AG10803 (cell line): ENCODE measurements at regions not wholly inside any gene's neighbourhood (a gene's known extent, or its start where the extent isn't known, plus 50 kb on each side); places are given as distances from the start of the nearest gene placed in this dataset.
"Not testable (repeated sequence)": the region's sequence is repeated elsewhere in the genome, so short reads cannot be mapped to it uniquely, and the experiment has no call there.

Experiments used
- DNase-seq: peaks from one replicate; pipeline ENCODE4 v3.0.0; 2010; ENCODE audit warnings: low read depth
- H3K4me3 ChIP-seq: 2 replicates; pipeline ENCODE4 v1.5.1; 2011; ENCODE audit warnings: mild to moderate bottlenecking, low read length, control low read depth
- CTCF ChIP-seq: conservative IDR thresholded peaks from 2 replicates; pipeline ENCODE4 v1.5.1; 2011; ENCODE audit warnings: mild to moderate bottlenecking, low read length, control low read depth, inconsistent platforms

- DNase-seq = no peak
- no peak overlapping the region for H3K4me3 ChIP-seq
- TF ChIP-seq CTCF = no peak
These were observed 392.1 kb downstream of the PTH2R start for GRCh38 chr2:208798698-208799097.

DNA sequence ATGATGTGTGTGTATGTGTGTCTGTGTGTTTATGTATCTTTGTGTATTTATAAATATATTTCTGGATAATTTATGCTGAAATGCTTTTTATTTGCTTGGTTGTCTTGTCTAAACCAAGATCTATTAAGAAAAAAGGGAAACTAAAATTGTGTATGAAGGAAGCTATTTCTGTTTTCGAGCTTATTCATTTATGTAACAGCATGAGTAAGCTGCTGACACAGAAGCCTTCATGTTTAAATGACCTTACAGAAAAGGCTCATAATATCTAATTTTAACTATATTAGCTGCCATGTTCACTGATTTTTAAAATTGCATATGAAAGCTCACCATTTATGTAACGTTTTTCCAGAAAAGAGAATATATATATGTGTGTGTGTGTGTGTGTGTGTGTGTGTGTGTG, 392.8 kb downstream of the PTH2R start:
- DNase-seq = no peak
- no peak overlapping the region for H3K4me3 ChIP-seq
- no peak for TF ChIP-seq CTCF

- not testable (repeated sequence) for H3K4me3 ChIP-seq, DNase-seq
These were observed 394.3 kb downstream of the PTH2R start for GRCh38 chr2:208800887-208801286.

- no peak for DNase-seq
- H3K4me3 ChIP-seq = no peak overlapping the region
- TF ChIP-seq CTCF = no peak
These were observed 401.2 kb downstream of the PTH2R start for GRCh38 chr2:208807756-208808155.

DNA sequence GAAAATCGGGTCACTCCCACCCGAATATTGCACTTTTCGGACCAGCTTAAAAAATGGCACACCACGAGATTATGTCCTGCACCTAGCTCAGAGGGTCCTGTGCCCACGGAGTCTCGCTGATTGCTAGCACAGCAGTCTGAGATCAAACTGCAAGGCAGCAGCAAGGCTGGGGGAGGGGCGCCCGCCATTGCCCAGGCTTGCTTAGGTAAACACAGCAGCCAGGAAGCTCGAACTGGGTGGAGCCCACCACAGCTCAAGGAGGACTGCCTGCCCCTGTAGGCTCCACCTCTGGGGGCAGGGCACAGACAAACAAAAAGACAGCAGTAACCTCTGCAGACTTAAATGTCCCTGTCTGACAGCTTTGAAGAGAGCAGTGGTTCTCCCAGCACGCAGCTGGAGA, 405.3 kb downstream of the PTH2R start:
- DNase-seq, H3K4me3 ChIP-seq: not testable (repeated sequence)

GRCh38 chr2:208819190-208819589, 412.6 kb downstream of the PTH2R start:
- DNase-seq = no peak
- TF ChIP-seq CTCF = no peak
- no peak overlapping the region for H3K4me3 ChIP-seq

GRCh38 chr2:208820014-208820688, 413.6 kb downstream of the PTH2R start:
- TF ChIP-seq CTCF = no peak
- H3K4me3 ChIP-seq = no peak overlapping the region
- no peak for DNase-seq

GRCh38 chr2:208827109-208827508, 420.5 kb downstream of the PTH2R start:
- no peak overlapping the region for H3K4me3 ChIP-seq
- no peak for DNase-seq
- TF ChIP-seq CTCF = no peak
